Activated effector memory CD4-positive, alpha-beta T cell treated with Interleukin-2 at 50 U/mL for 16 hours (primary cell): ENCODE measurements at regions not wholly inside any gene's neighbourhood (a gene's known extent, or its start where the extent isn't known, plus 50 kb on each side); places are given as distances from the start of the nearest gene placed in this dataset.
"Not testable (repeated sequence)": the region's sequence is repeated elsewhere in the genome, so short reads cannot be mapped to it uniquely, and the experiment has no call there.

Experiments used
- DNase-seq: peaks from one replicate; pipeline ENCODE4 v3.0.0-alpha.2; 2020

GRCh38 chr10:65762311-65762710, 1163.5 kb upstream of the LRRTM3 start:
- no peak for DNase-seq

GRCh38 chr10:65765006-65765541, 1160.8 kb upstream of the LRRTM3 start:
- no peak for DNase-seq

- no peak for DNase-seq
These were observed 1156.0 kb upstream of the LRRTM3 start for GRCh38 chr10:65769828-65770227.

GRCh38 chr10:65778753-65779152, 1147.1 kb upstream of the LRRTM3 start:
- DNase-seq, result no peak

- DNase-seq, result no peak
These were observed 1145.9 kb upstream of the LRRTM3 start for GRCh38 chr10:65779985-65780384.

GRCh38 chr10:65786279-65786678, 1139.6 kb upstream of the LRRTM3 start:
- no peak for DNase-seq

- no peak for DNase-seq
These were observed 1138.3 kb upstream of the LRRTM3 start for GRCh38 chr10:65787571-65787970.

- no peak for DNase-seq
These were observed 1137.6 kb upstream of the LRRTM3 start for GRCh38 chr10:65788271-65788670.

GRCh38 chr10:65791979-65792378, 1133.9 kb upstream of the LRRTM3 start:
- no peak for DNase-seq

- no peak for DNase-seq
These were observed 1132.0 kb upstream of the LRRTM3 start for GRCh38 chr10:65793738-65794425.

GRCh38 chr10:65794861-65795260, 1131.0 kb upstream of the LRRTM3 start:
- not testable (repeated sequence) for DNase-seq

- DNase-seq, result no peak
These were observed 1129.4 kb upstream of the LRRTM3 start for GRCh38 chr10:65796472-65796871.

- no peak for DNase-seq
These were observed 1127.7 kb upstream of the LRRTM3 start for GRCh38 chr10:65798133-65798532.

GRCh38 chr10:65802391-65802790, 1123.4 kb upstream of the LRRTM3 start:
- no peak for DNase-seq

- no peak for DNase-seq
These were observed 1120.3 kb upstream of the LRRTM3 start for GRCh38 chr10:65805511-65805910.

GRCh38 chr10:65805993-65806392, 1119.8 kb upstream of the LRRTM3 start:
- DNase-seq, result no peak

- no peak for DNase-seq
These were observed 1117.0 kb upstream of the LRRTM3 start for GRCh38 chr10:65808687-65809333.

GRCh38 chr10:65811931-65812525, 1113.8 kb upstream of the LRRTM3 start:
- no peak for DNase-seq

GRCh38 chr10:65816536-65816935, 1109.3 kb upstream of the LRRTM3 start:
- no peak for DNase-seq

- DNase-seq, result no peak
These were observed 1106.8 kb upstream of the LRRTM3 start for GRCh38 chr10:65818990-65819389.

GRCh38 chr10:65827359-65827758, 1098.5 kb upstream of the LRRTM3 start:
- DNase-seq, result no peak

- DNase-seq, result no peak
These were observed 1087.0 kb upstream of the LRRTM3 start for GRCh38 chr10:65838811-65839210.

- DNase-seq, result no peak
These were observed 1082.6 kb upstream of the LRRTM3 start for GRCh38 chr10:65843203-65843602.

- DNase-seq, result no peak
These were observed 1079.9 kb upstream of the LRRTM3 start for GRCh38 chr10:65845916-65846315.
